Spleen (tissue), 11 donors: ENCODE measurements at regions not wholly inside any gene's neighbourhood (a gene's known extent, or its start where the extent isn't known, plus 50 kb on each side); places are given as distances from the start of the nearest gene placed in this dataset.

Experiments used
- DNase-seq: peaks from one replicate; pipeline ENCODE4 v3.0.0-alpha.2; 2020
- H3K27ac ChIP-seq, 8 donors: fragments of 200-600 bp; sonication (generic) in 7 of 8; 1 replicate in 4 of 8; 2 replicates in 4 of 8; pipeline versions ENCODE4 v1.5.0 to v1.8.0; 2016 to 2021; ENCODE audit warnings: inconsistent platforms in 4 of 8, mild to moderate bottlenecking in 4 of 8, moderate library complexity in 1 of 8
- H3K27me3 ChIP-seq, 7 donors: fragments of 200-600 bp; sonication (generic) in 6 of 7; replicated peaks in 1 of 7; 1 replicate in 4 of 7; 2 replicates in 3 of 7; pipeline versions ENCODE4 v1.5.0 to v1.8.0; 2016 to 2021; ENCODE audit warnings: inconsistent platforms in 3 of 7, mild to moderate bottlenecking in 1 of 7
- H3K36me3 ChIP-seq, 6 donors: fragments of 200-600 bp; sonication (generic) in 5 of 6; 1 replicate in 4 of 6; 2 replicates in 2 of 6; pipeline versions ENCODE4 v1.5.0 to v1.8.0; 2016 to 2021; ENCODE audit warnings: inconsistent platforms in 2 of 6
- H3K4me1 ChIP-seq, 6 donors: fragments of 200-600 bp; sonication (generic) in 5 of 6; 1 replicate in 3 of 6; 2 replicates in 3 of 6; pipeline versions ENCODE4 v1.5.0 to v1.8.0; 2016 to 2021; ENCODE audit warnings: inconsistent platforms in 3 of 6
- H3K4me3 ChIP-seq, 8 donors: fragments of 200-600 bp; sonication (generic) in 7 of 8; 1 replicate in 4 of 8; 2 replicates in 4 of 8; pipeline versions ENCODE4 v1.5.0 to v1.8.0; 2016 to 2021; ENCODE audit warnings: inconsistent platforms in 4 of 8, mild to moderate bottlenecking in 4 of 8, moderate library complexity in 2 of 8
- H3K9me3 ChIP-seq, 8 donors: fragments of 200-600 bp; sonication (generic) in 7 of 8; 1 replicate in 4 of 8; 2 replicates in 4 of 8; pipeline versions ENCODE4 v1.5.0 to v1.8.0; 2016 to 2021; ENCODE audit warnings: inconsistent platforms in 4 of 8
- POLR2A ChIP-seq, 3 donors: fragments of 450-650 bp; IDR thresholded peaks; one replicate each; pipeline ENCODE4 v1.5.1; 2017; ENCODE audit warnings: antibody characterized with exemption in 3 of 3, mild to moderate bottlenecking in 1 of 3
- POLR2AphosphoS5 ChIP-seq, 3 donors: sonication (generic); formaldehyde crosslinking; IDR thresholded peaks; one replicate each; pipeline ENCODE4 v1.5.1; 2017; ENCODE audit warnings: antibody characterized with exemption in 3 of 3
- WGBS, 5 donors: extraction: QIAGEN DNeasy Blood & Tissue Kit in 3 of 5; methylation state at CpG; one replicate each; pipeline versions ENCODE4 v1.1.5 to v1.1.7; 2013 to 2018; 5-methylcytosine and 5-hydroxymethylcytosine counted together
- intact Hi-C: fragments of 100-400 bp; cut with DNase I; formaldehyde crosslinking; loops from one replicate; pipeline ENCODE4 v1.15.0; 2023; ENCODE audit warnings: low total_unique reads
- TF ChIP-seq, protein P1 (sequence below), 11 experiments: fragments of 200-600 bp in 7 of 11; fragments of 450-650 bp in 4 of 11; sonication (generic) in 4 of 11; IDR thresholded peaks in 8 of 11; conservative IDR thresholded peaks in 3 of 11; 1 replicate in 7 of 11; 2 replicates in 4 of 11; pipeline versions ENCODE4 v1.4.0 to v1.8.0; 2016 to 2021; ENCODE audit warnings: antibody characterized with exemption in 11 of 11, inconsistent platforms in 4 of 11, mild to moderate bottlenecking in 1 of 11
- donor health status: healthy with polysubstance abuse.
- donor health status: DM: no; HTN: no; CAD: no; lungs with moderate emphysema.
- donor health status: DM: no; HTN: no; CAD: no.
- donor health status: Bipolar disorder and iron deficiency.
- donor health status: healthy.
- donor health status: DM: no; HTN: no; CAD: no.
- donor health status: DM: yes; HTN: yes; CAD: no.

- H3K4me3 ChIP-seq, result peak overlapping the region in 3 of 8 donors; percentile 1 to 11 (median 7)
- intact Hi-C loops, result no loop called here
- H3K27me3 ChIP-seq, result no peaks in the 10 kb centered on the region
- TF ChIP-seq, protein P1, sequence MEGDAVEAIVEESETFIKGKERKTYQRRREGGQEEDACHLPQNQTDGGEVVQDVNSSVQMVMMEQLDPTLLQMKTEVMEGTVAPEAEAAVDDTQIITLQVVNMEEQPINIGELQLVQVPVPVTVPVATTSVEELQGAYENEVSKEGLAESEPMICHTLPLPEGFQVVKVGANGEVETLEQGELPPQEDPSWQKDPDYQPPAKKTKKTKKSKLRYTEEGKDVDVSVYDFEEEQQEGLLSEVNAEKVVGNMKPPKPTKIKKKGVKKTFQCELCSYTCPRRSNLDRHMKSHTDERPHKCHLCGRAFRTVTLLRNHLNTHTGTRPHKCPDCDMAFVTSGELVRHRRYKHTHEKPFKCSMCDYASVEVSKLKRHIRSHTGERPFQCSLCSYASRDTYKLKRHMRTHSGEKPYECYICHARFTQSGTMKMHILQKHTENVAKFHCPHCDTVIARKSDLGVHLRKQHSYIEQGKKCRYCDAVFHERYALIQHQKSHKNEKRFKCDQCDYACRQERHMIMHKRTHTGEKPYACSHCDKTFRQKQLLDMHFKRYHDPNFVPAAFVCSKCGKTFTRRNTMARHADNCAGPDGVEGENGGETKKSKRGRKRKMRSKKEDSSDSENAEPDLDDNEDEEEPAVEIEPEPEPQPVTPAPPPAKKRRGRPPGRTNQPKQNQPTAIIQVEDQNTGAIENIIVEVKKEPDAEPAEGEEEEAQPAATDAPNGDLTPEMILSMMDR (IDR thresholded peaks at IDR 0.05 in 8 of 11, conservative IDR thresholded peaks at IDR 0.05 in 3 of 11), result no peak
- peak overlapping the region in 5 of 8 donors; percentile 7 to 61 (median 40) for H3K27ac ChIP-seq
- no peaks in the 10 kb centered on the region for H3K4me1 ChIP-seq
- DNase-seq, result no peak
- no peaks in the 10 kb centered on the region for H3K36me3 ChIP-seq
- H3K9me3 ChIP-seq, result no peaks in the 10 kb centered on the region
- WGBS, 5 donors, result 64 to 81% (median 73%) methylated on average over 7 of the region's 7 CpGs
These were observed 257.7 kb downstream of the MEIS1 start for GRCh38 chr2:66692521-66693054.

DNA sequence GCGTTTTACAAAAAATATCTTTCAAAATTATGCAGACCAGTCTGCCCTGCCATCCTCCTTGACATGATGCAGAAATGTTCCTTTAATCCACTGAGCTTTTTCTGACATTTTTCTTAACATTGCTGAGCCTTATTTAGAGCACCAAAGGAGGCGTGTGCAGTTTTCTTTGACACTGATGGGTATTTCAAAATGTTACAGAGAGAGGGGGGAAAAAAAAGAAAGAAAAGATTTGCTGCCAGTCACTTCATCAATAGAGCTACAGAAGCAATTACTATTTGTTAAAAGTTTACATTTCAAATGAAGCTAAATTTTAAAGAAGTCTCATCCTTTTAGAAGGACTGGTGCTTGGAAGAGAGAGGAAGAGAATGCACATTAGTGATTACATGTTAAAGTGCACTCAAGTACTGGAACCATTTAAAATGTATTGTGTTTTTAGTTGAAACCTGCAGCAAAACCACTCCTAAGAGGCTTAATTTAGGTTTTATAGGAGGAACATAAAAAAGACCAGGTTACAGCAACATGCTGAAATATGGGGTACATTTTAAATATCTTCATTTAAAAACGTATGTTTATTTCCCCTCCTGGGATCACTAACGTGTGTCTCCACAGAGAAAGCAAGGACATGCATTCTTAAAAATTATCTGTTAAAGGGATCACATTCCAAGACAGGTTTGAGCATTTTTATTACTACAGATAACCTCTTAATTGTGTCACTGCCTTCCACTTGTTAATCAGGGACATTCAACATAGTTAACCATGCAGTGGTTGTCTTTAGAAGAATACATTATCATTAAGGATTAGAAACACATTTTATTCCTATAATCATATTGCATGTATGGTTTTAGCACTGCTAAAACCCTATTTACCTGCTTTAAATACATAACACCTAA is 258.4 kb downstream of the MEIS1 start:
- no peak for DNase-seq
- H3K4me3 ChIP-seq, result peak overlapping the region in 3 of 8 donors; percentile 1 to 11 (median 7)
- TF ChIP-seq, protein P1 (IDR thresholded peaks at IDR 0.05 in 8 of 11, conservative IDR thresholded peaks at IDR 0.05 in 3 of 11), result no peak
- TF ChIP-seq POLR2A (IDR thresholded peaks at IDR 0.05) (no peak), POLR2AphosphoS5 (IDR thresholded peaks at IDR 0.05) (no peak)
- H3K9me3 ChIP-seq, result no peaks in the 10 kb centered on the region
- H3K36me3 ChIP-seq, result no peaks in the 10 kb centered on the region
- intact Hi-C loops, result no loop called here
- no peaks in the 10 kb centered on the region for H3K27me3 ChIP-seq
- 65 to 77% (median 75%) methylated on average over 4 of the region's 4 CpGs for WGBS, 5 donors
- no peaks in the 10 kb centered on the region for H3K4me1 ChIP-seq
- peak overlapping the region in 4 of 8 donors; percentile 7 to 61 (median 30) for H3K27ac ChIP-seq

GRCh38 chr2:66694087-66694860 is 259.3 kb downstream of the MEIS1 start:
- intact Hi-C loops, result no loop called here
- WGBS, 5 donors, result 63 to 78% (median 72%) methylated on average over 4 of the region's 4 CpGs
- Histone ChIP-seq H3K4me1 (no peaks in the 10 kb centered on the region), H3K9me3 (no peaks in the 10 kb centered on the region), H3K27ac (peak overlapping the region in 4 of 8 donors; percentile 8 to 61 (median 38)), H3K4me3 (no peak overlapping the region), H3K27me3 (no peaks in the 10 kb centered on the region), H3K36me3 (no peaks in the 10 kb centered on the region)
- no peak for DNase-seq
- TF ChIP-seq, protein P1 (IDR thresholded peaks at IDR 0.05 in 8 of 11, conservative IDR thresholded peaks at IDR 0.05 in 3 of 11), result no peak
- TF ChIP-seq POLR2AphosphoS5 (IDR thresholded peaks at IDR 0.05) (no peak), POLR2A (IDR thresholded peaks at IDR 0.05) (no peak)
